GM13976 (cell line): ENCODE measurements at regions not wholly inside any gene's neighbourhood (a gene's known extent, or its start where the extent isn't known, plus 50 kb on each side); places are given as distances from the start of the nearest gene placed in this dataset.

Experiments
- DNase-seq: peaks from one replicate; pipeline ENCODE4 v3.0.0; 2012; ENCODE audit warnings: low spot score
- in situ Hi-C: fragments of 300-500 bp; cut with MboI; formaldehyde crosslinking; loops from one replicate; pipeline ENCODE4 v1.12.0; 2022; ENCODE audit warnings: low sequenced_read_pairs, mixed read lengths, inconsistent platforms; ENCODE audit not compliant: unreplicated experiment
- TF ChIP-seq, protein P1 (sequence below): IDR thresholded peaks from 2 replicates; pipeline ENCODE4 v1.5.1; 2012; ENCODE audit warnings: borderline replicate concordance, mild to moderate bottlenecking; ENCODE audit not compliant: insufficient read depth; ENCODE audit errors: extremely low read depth, missing control alignments, control extremely low read depth

DNA sequence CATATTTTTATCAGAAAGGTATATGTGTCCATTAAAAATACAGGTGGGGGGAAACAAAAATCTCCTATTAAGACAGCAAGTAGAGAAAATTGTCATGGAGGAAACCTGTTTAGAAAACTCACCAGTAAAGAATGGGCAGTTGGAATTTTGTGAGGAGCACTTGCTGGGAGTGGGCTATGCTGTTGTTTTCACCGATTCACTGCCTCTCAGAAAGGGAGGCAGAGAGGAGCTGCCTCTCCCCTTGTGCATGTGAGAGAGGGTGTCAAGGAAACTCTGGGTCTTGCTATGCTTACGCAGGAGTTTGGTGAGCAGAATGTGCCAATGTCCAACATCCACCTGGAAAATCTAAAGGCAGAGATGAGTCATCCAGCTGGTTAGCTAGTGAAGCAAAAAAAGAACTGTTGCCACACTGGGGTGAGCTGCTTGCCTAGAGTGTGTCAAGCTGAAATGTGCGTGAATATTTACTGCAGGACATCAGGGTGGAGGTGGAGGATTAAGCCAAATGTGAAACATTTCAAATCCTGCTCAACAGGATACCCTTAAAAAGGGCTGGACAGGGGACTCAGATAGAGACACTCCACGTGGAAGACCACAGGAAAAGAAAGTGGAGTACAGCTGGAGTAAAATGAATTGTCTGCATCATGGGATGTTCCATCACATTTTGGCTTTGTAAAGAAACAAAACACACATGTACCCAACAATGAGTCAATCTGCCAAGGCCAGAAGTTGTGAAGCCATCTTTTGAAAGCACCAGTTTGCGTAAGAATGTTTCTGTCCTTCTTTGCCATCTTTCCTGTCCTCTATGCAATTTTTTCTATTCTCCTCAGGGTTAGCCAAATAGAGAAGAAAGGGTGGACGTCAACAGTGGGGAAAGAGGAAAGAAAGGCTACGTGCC, 449.7 kb upstream of the MPDZ start:
- TF ChIP-seq, protein P1, sequence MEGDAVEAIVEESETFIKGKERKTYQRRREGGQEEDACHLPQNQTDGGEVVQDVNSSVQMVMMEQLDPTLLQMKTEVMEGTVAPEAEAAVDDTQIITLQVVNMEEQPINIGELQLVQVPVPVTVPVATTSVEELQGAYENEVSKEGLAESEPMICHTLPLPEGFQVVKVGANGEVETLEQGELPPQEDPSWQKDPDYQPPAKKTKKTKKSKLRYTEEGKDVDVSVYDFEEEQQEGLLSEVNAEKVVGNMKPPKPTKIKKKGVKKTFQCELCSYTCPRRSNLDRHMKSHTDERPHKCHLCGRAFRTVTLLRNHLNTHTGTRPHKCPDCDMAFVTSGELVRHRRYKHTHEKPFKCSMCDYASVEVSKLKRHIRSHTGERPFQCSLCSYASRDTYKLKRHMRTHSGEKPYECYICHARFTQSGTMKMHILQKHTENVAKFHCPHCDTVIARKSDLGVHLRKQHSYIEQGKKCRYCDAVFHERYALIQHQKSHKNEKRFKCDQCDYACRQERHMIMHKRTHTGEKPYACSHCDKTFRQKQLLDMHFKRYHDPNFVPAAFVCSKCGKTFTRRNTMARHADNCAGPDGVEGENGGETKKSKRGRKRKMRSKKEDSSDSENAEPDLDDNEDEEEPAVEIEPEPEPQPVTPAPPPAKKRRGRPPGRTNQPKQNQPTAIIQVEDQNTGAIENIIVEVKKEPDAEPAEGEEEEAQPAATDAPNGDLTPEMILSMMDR: no peak
- in situ Hi-C loops: no loop called here
- DNase-seq: no peak

DNA sequence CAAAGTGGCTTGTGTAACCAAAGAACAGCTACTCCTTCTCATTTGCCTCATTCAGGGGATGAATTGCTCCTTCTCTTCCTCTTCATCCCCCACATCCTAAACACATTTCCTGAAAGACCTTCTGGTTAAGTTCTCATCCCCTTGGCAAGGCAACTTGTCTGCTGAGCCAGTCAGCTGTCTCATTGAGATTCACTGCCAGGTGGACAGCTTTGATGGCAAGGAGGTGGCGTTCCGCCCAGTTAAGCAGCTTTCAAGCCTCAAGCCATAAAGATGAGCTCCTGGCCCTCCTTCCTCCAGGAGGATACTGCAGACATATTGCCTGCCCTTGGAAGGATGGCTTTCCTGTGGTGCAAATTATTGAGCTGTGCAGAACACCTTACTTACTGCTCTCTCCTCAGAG, 448.6 kb upstream of the MPDZ start:
- in situ Hi-C loops: no loop called here
- TF ChIP-seq, protein P1: no peak
- DNase-seq: no peak

DNA sequence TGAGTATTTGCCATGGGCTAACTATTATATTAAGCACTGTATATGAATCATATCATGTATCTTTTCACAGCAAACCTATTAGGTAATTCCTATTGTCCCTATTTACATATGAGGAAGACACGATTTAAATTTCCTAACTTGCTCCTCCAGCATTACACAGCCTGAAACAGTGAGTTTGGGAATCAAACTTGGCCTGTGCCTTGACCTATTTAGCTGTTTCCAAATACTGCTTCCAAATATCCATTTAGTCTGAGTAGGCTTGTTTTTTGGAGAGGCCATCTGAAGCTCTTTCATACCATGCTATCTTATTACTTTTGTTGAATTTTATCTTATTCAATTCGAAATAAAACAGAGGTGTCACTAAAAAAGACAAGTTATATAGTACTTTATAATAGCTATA, 447.3 kb upstream of the MPDZ start:
- TF ChIP-seq, protein P1: no peak

DNA sequence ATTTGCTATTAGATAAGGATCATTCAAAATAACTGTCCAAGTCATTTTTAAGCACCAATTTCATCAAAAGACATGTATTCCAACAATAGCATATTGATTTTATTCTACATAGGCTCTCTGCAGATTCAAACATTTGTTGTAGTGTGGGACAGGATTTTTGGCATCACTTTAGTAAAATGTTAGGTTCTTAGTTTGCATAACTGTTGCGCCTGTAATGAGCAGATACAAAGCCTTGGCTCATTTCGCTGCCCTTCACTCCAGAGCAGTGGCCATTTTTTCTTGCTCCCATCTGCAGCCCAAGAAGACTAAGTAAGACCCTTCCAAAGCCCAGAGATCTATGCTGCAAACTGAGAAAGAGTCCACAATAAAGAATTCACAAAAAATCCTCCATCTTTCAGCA, 446.0 kb upstream of the MPDZ start:
- no peak for DNase-seq
- TF ChIP-seq, protein P1: no peak
- in situ Hi-C loops: no loop called here

More for the DNA sequence above, 447.3 kb upstream of the MPDZ start:
- DNase-seq: no peak
- in situ Hi-C loops: no loop called here

DNA sequence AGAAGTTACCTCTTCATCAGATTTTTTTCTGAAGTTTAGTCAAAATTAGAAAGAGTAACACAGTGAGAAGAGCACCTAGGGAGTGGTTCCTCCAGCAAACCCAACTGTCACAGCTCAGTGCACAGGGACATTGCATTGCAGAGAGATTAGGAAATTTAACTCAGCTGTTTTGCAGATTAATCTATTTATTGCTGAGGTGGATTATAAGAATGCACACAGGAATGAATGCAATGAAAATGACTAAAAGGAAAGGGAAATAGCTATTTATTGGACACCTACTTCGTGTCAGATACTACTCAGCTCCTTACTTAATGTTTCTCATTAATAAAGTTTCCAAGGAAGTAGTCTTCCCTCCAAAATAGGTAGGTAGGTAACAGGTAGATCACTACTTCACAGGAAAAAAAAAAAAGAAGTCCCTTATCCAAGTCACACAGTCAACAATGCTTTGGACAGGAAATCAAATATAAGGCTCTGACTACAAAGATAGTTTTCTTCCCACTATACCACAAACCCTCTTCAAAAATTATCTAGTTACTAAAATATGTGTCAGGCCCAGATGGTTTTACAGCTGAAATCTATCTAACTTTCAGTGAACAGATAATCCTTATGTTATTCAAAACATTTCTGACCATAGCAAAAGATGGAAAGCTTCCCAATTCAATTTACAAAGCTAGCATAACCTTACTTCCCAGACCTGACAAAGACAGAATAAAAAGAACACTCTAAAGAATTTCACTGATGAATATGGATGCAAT, 442.2 kb upstream of the MPDZ start:
- TF ChIP-seq, protein P1: no peak
- in situ Hi-C loops: no loop called here
- no peak for DNase-seq

DNA sequence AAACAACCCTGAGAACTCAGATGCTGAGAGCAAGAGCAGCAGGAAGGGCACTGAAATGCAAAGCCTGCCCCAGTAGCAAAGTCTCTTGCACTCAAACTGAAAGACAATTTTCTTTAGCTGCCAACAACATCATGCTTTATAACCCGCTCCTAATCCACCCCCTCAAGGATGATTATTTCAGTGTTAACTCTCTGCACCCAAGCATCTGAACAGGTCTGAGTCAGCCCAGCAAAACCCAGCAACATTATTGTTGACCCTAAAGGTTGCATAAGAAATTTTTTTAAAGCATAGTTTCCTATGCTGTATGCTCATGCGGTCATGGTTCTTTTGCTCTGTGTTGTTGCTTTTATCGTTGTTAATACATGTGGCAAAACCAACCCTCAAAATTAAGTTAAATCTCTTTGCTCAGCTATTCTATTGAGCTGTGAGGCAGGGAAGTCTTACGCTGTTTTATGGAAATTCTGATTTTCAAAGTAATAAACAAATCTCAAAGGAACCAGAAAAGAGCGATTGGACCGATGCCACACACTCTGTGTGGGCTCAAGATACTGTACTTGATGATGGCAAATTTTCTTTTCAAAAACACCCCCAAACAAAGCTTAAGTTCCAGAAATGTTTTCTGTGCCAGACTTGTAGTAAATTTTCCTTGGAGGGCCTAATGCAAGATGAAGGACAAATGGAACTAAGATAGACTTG, 440.6 kb upstream of the MPDZ start:
- no peak for DNase-seq
- in situ Hi-C loops: no loop called here
- TF ChIP-seq, protein P1: no peak
